Colonic mucosa (tissue), 4 donors: ENCODE measurements at regions not wholly inside any gene's neighbourhood (a gene's known extent, or its start where the extent isn't known, plus 50 kb on each side); places are given as distances from the start of the nearest gene placed in this dataset.

Source experiments
- DNase-seq: peaks from one replicate; pipeline ENCODE4 v3.0.0-alpha.2; 2020
- H3K27ac ChIP-seq: fragments of 200-600 bp; one replicate; pipeline ENCODE4 v1.8.0; 2021
- H3K27me3 ChIP-seq: fragments of 200-600 bp; one replicate; pipeline ENCODE4 v1.8.0; 2021
- H3K36me3 ChIP-seq: fragments of 200-600 bp; one replicate; pipeline ENCODE4 v1.8.0; 2021
- H3K4me1 ChIP-seq: fragments of 200-600 bp; one replicate; pipeline ENCODE4 v1.8.0; 2021; ENCODE audit warnings: mild to moderate bottlenecking
- H3K4me3 ChIP-seq: fragments of 200-600 bp; one replicate; pipeline ENCODE4 v1.8.0; 2021
- H3K9ac ChIP-seq, 2 donors: one replicate each; pipeline ENCODE4 v1.7.0; 2013; ENCODE audit warnings: control low read depth in 2 of 2, low read depth in 2 of 2, low read length in 2 of 2
- H3K9me3 ChIP-seq: fragments of 200-600 bp; one replicate; pipeline ENCODE4 v1.8.0; 2021
- intact Hi-C: fragments of 100-400 bp; cut with DNase I; formaldehyde crosslinking; loops from one replicate; pipeline ENCODE4 v1.14.1; 2022
- TF ChIP-seq, protein P1 (sequence below): fragments of 200-600 bp; IDR thresholded peaks from one replicate; pipeline ENCODE4 v1.8.0; 2022; ENCODE audit warnings: antibody characterized with exemption, mild to moderate bottlenecking
- donor health status: healthy.
- donor health status: DM: no; HTN: no; CAD: no.
- donor health status: DM: no; HTN: no; CAD: no.

DNA sequence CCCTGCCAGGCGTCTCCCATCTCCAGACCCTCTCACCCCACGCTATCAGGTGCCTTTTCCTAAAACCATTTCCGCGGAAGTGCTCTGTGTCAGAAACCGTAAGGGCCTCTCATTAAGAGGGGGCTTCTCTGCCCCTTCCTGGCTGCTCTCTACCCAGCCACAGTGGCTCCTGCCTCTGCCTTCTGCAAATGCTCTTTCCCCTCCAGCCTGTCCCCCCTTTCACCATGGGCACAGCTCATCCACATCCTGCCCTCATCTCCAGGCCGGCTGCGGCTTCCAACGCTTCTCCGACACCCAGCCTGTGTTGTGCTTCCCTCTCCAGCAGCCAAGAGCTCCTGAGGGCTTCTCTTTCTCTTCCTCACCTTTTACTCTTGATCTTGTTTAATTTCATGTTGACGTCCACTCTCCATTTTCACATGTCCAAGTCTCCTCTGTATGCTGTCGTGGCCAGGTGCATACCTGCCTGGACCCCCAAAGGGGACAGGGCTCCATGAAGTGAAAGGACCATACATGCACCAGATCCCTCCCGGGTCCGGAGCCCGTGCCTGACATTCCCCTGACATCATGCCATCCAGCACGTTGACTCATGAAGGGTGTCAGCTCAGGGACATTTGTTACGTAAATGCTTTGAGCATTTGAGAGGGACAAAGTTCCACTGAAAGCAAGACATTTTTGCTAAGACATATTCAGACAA is 306.5 kb downstream of the AJAP1 start:
- Histone ChIP-seq H3K27me3 (no peaks in the 10 kb centered on the region), H3K9me3 (no peaks in the 10 kb centered on the region), H3K4me3 (no peak overlapping the region), H3K4me1 (no peaks in the 10 kb centered on the region), H3K36me3 (no peaks in the 10 kb centered on the region), H3K9ac (no peak overlapping the region), H3K27ac (no peak overlapping the region)
- intact Hi-C loops = no loop called here
- TF ChIP-seq, protein P1, sequence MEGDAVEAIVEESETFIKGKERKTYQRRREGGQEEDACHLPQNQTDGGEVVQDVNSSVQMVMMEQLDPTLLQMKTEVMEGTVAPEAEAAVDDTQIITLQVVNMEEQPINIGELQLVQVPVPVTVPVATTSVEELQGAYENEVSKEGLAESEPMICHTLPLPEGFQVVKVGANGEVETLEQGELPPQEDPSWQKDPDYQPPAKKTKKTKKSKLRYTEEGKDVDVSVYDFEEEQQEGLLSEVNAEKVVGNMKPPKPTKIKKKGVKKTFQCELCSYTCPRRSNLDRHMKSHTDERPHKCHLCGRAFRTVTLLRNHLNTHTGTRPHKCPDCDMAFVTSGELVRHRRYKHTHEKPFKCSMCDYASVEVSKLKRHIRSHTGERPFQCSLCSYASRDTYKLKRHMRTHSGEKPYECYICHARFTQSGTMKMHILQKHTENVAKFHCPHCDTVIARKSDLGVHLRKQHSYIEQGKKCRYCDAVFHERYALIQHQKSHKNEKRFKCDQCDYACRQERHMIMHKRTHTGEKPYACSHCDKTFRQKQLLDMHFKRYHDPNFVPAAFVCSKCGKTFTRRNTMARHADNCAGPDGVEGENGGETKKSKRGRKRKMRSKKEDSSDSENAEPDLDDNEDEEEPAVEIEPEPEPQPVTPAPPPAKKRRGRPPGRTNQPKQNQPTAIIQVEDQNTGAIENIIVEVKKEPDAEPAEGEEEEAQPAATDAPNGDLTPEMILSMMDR = no peak
- no peak for DNase-seq

DNA sequence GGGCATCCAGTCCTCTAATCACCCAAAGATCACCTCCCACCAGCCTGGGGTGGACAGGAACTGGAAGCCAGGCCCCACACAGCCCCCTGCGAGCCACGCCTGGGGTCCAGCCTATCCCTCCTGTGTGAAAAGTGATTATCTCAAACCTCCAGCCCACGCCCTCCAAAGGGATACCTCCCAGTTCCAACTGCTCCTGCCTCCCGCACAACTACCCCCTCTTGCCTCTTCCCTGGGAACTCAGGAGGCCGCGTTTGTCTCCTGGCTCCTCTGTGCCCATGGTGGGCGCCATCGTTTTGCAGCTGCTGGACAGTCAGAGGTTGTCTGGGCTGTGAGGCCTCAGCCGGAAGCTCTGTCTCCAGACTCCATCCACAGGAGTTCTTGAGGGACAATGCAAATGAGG is 305.9 kb downstream of the AJAP1 start:
- intact Hi-C loops = no loop called here
- no peaks in the 10 kb centered on the region for H3K9me3 ChIP-seq
- no peak overlapping the region for H3K9ac ChIP-seq
- no peaks in the 10 kb centered on the region for H3K4me1 ChIP-seq
- TF ChIP-seq, protein P1 = no peak
- DNase-seq = no peak
- H3K4me3 ChIP-seq = no peak overlapping the region
- no peak overlapping the region for H3K27ac ChIP-seq
- no peaks in the 10 kb centered on the region for H3K36me3 ChIP-seq
- H3K27me3 ChIP-seq = no peaks in the 10 kb centered on the region

DNA sequence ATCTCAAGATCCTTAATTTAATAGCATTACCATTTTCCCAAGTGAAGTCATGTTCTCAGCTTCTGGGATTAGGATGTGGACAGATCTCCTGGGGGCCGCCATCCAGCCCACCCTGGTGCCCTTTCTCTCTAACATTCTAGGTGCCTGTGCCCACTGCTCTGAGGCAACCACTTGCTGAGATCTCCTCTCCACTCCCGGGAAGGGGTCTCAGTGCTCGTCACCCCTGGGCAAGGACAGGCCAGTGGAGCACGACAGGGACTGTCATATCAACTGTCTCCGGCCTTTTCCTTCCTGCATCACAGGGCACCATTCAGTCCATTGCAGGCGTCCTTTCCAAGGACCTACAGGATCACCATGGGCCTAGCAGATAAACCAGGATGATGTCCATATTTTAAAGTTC is 304.8 kb downstream of the AJAP1 start:
- Histone ChIP-seq H3K9me3 (no peaks in the 10 kb centered on the region), H3K27me3 (no peaks in the 10 kb centered on the region), H3K9ac (no peak overlapping the region), H3K27ac (no peak overlapping the region), H3K36me3 (no peaks in the 10 kb centered on the region), H3K4me1 (no peaks in the 10 kb centered on the region), H3K4me3 (no peak overlapping the region)
- DNase-seq = no peak
- intact Hi-C loops = no loop called here
- TF ChIP-seq, protein P1 = no peak

DNA sequence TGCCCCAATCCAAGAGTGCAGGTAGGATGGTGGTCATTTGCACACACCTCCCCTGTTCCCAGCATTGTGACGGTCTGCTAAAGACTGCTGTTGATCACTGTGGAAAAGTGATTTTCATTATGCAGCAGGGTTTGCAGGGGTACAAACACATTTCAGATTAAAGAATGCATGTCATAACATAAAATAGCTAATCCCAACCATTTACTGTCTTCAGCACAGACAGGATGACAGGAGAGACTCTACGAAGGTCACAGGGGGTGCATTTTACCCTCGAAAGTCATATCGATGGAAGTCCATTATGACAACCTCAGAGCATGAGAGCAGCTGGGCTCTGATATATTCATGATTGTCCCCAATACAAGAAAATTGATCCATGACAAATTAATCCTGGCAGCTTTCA is 302.6 kb downstream of the AJAP1 start:
- intact Hi-C loops = no loop called here
- H3K36me3 ChIP-seq = no peaks in the 10 kb centered on the region

DNA sequence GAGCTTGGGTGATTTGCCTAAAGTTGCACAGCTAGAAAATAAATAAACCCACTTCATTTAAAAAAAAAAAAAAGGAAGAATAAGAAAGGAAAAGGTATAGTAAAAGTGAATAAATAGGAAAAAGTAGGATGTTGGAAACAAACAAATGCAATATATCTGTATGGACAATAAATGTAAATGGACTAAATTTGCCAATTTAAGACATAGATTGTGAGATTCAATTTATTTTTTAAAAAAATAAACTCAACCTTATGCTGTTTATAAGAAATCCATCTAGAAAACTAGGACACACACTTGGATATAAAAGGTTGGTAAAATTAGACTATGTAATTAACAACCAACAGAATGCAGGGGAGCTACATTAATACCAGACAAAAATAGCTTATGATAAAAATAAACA is 300.0 kb downstream of the AJAP1 start:
- Histone ChIP-seq H3K36me3 (no peaks in the 10 kb centered on the region), H3K9me3 (no peaks in the 10 kb centered on the region), H3K4me3 (no peak overlapping the region), H3K27ac (no peak overlapping the region), H3K9ac (no peak overlapping the region), H3K4me1 (no peaks in the 10 kb centered on the region), H3K27me3 (no peaks in the 10 kb centered on the region)
- intact Hi-C loops = no loop called here
- no peak for DNase-seq
- TF ChIP-seq, protein P1 = no peak

More for the DNA sequence above, 302.6 kb downstream of the AJAP1 start:
- H3K27ac ChIP-seq = no peak overlapping the region
- TF ChIP-seq, protein P1 = no peak
- H3K9ac ChIP-seq = no peak overlapping the region
- H3K4me1 ChIP-seq = no peaks in the 10 kb centered on the region
- no peaks in the 10 kb centered on the region for H3K27me3 ChIP-seq
- H3K9me3 ChIP-seq = no peaks in the 10 kb centered on the region
- DNase-seq = no peak
- H3K4me3 ChIP-seq = no peak overlapping the region
